HG02870 (cell line): ENCODE measurements at regions not wholly inside any gene's neighbourhood (a gene's known extent, or its start where the extent isn't known, plus 50 kb on each side); places are given as distances from the start of the nearest gene placed in this dataset.
"Not testable (repeated sequence)": the region's sequence is repeated elsewhere in the genome, so short reads cannot be mapped to it uniquely, and the experiment has no call there.

Experiments
- ATAC-seq: cut with Tn5 transposase; IDR thresholded peaks from one replicate; pipeline ENCODE4 v1.9.1; 2021; ENCODE audit warnings: mild to moderate bottlenecking, moderate library complexity; ENCODE audit not compliant: unreplicated experiment

DNA sequence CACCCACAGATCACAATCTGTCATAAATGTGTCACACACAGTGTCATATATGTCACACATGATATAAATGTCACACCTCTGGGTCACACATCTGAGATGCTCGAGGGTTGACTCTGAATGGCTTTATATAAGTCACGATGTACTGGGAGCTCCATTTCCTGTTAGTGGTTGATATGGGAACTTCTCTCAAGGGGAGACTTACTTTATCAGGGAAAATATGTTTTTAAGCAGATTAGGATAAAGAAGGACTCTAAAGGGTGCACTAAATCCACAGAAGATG, 83.9 kb upstream of the MEF2A start:
- no peak for ATAC-seq

DNA sequence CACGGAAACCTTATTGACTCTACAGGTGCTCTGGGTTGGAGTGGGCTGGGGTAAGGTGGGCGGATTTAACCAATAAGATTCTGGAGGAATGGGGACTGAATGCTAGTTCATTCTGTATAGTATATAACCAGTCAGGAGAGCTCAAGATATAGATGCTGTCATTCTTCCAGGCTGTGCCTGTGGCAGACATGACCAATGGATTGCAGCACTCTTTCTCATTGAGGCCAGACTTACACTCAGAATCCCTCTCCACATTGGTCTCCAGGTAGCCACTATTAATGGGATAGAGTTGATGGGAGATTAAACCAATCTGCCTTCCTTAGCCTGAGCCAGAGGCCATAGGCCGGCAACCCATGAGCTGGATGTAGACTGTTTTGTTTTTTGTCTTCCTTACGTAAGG, 82.8 kb upstream of the MEF2A start:
- no peak for ATAC-seq

DNA sequence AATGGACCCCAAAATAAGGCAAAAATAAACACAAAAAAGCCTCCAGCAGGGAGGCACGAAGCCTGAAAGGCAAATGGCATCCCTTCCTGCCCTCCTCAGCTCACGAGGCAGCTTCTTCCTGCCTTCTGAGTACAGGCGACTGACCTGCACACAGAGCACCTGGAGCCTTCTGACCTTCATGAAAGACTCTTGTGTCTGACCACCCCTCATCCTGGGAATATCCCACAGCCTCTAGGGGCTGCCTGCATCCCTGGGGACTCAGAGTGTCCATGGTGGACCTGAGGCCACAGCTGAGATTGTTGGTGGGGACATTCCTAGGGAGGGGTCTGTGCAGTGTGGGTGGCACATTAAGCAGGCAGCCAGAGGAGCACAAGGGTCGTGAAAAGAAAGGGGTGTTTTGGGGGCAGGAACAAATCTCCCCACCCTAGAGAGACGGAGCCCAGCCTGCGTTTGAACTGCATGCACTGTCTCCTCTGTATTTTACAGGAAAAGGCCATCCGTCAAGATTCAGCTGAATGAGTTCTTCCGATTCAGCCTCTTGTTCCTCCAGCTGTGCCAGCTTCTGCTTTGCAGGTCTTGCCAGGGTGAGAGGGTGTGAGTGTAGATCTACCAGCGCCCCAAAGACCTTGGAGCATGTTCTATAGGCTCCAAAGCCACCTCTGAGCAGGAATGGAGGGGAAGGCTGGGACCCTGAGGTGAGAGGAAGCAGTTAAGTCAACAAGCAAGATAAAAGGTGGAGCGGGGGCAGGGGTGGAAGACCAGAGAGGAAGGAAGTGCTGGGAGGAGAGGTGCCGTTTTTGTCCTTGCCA, 80.4 kb upstream of the MEF2A start:
- no peak for ATAC-seq

DNA sequence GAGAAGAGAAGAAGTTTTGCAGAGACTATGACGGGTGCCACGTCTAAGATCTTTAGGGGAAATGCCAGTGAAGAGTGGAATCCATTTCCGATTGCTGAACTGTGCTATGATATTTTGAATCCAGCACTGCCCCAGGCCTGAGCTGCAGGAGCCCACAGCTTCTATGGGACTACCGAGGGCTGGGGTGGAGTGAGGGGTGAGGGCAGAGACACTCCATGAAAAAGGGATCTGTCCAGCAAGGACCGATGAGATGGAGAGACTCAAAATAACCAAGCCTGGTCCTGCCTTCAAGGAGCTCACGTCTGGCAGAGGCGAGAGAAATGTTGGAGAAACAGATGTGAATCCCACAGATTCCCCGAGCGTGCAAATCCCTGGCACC, 79.8 kb upstream of the MEF2A start:
- ATAC-seq, result no peak

DNA sequence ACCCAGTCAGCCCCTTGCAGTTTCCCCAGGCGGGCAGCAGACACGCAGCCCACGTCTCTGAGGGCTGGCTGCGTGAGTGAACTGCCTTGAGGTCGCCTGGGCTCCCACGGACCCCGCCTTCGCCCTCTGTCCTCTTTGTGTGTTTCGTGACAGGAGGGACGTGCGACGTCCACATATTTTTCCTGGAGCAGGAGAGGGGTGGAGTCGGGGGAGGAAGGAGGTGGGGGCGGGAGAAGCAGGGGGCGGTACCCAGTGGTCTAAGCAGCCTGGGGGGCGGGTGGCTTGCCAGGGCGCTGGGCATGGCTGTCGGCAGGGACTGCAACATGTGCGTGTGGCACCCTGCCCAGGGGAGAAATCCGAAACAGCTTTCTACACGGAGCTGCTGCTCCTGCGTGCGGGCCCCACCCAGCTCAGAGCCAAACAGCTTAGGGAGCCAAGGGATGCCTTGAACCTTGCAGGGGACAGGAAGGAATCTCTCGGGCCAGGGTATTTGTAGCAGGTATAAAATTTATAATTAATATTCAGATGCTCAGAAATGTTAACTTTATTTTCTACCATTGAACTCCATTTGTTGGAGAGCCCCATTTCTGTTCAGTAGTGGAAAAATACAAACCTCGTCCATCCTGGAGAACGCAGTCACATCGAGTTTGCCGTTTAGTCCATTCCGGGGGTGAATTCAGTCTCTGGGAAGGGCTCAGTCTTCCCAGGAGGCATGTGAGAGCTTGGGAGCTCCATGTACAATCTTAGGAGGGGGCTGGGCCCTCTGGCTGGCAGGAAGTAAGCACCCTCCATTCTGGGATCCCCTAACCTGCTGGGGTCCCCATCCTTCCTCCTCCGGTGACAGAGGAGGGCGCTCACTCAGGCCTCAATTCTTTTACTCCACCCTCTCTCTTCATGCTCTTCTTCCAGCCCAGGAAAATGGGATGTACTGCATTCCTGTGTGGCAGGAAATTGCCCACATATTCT, 79.1 kb upstream of the MEF2A start:
- no peak for ATAC-seq

DNA sequence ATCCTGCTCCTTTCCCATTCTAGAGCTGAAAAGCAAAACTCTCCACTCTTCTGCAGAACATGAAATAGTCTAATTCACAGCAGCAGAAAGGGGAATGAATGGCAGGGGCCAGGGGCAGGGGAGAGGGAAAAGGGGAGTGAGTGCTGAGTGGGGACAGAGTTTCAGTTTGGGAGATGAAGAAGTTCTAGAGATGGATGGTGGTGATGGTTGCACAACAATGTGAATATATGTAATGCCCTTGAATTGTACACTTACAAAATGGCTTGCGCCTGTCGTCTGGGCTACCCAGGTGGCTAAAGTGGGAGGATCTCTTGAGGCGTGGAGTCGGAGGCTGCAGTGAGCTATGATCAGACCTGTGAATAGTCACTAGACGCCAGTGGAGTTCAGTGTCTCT, 78.5 kb upstream of the MEF2A start:
- no peak for ATAC-seq

DNA sequence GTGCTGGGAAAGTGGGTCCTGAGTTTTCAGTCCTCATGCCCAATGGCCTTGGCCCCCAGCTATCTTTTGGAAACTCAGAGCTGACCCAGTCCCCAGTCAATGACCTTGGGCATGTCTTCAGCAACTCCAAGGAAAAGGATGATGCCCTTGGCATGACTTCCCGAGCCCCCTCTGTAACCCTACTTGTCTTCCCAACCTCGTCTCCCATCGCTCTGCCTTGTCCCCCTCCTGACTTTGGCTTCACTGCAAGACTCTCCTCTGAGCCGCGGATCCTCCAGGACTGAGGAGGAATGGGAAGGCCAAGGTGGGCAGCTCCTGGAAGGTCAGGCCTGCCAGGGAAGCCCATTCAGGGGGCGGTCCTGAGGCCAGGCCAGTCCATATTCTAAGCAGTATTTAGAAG, 73.5 kb upstream of the MEF2A start:
- no peak for ATAC-seq

DNA sequence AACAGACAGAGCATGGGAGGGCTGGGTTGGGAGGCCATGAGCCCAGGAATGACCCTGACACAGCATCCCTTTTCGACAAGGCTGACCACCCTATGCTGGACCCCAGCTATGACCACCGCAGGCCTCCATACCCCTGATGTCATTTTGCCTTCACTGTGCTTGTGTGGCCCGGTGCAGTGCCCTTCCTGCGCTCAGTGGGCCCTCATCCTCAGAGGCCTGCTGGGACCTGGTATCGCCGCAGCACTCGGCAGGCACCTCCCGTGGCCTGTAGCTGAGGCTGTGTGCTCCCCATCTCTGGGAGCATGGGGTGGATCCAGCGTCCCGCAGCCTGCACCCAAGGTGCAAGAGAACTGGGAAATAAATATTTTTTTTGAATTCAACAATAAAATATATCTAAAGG, 73.1 kb upstream of the MEF2A start:
- no peak for ATAC-seq

DNA sequence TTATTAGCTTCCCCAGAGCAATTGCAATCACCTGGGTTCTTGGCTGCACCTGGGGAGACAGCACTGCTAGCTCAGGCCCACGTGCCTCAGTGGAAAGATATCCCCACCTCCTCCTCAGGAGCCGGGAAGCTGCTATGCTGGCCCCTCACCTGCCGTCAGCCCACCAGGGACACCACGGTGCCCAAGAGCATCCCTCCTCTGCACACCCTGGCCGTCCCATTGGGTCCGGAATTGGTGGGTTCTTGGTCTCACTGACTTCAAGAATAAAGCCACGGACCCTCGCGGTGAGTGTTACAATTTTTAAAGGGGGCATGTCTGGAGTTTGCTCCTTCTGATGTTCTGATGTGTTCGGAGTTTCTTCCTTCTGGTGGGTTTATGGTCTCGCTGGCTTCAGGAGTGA, 72.3 kb upstream of the MEF2A start:
- no peak for ATAC-seq

DNA sequence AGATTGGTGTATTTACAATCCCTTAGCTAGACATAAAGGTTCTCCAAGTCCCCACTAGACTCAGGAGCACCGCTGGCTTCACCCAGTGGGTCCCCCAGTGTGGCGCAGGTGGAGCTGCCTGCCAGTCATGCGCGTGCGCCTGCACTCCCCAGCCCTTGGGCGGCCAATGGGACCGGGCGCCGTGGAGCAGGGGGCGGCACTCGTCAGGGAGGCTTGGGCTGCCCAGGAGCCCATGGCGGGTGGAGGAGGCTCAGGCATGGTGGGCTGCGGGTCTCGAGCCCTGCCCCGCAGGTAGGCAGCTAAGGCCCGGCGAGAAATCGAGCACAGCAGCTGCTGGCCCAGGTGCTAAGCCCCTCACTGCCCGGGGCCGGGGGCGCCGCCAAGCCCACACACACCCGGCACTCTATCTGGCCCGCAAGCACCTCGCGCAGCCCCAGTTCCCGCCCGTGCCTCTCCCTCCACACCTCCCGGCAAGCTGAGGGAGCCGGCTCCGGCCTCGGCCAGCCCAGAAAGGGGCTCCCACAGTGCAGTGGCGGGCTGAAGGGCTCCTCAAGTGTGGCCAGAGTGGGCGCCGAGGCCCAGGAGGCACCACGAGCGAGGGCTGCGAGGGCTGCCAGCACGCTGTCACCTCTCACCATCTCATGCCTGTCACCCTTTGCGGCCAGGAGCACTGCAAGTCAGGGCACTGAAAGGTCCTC, 71.1 kb upstream of the MEF2A start:
- not testable (repeated sequence) for ATAC-seq

DNA sequence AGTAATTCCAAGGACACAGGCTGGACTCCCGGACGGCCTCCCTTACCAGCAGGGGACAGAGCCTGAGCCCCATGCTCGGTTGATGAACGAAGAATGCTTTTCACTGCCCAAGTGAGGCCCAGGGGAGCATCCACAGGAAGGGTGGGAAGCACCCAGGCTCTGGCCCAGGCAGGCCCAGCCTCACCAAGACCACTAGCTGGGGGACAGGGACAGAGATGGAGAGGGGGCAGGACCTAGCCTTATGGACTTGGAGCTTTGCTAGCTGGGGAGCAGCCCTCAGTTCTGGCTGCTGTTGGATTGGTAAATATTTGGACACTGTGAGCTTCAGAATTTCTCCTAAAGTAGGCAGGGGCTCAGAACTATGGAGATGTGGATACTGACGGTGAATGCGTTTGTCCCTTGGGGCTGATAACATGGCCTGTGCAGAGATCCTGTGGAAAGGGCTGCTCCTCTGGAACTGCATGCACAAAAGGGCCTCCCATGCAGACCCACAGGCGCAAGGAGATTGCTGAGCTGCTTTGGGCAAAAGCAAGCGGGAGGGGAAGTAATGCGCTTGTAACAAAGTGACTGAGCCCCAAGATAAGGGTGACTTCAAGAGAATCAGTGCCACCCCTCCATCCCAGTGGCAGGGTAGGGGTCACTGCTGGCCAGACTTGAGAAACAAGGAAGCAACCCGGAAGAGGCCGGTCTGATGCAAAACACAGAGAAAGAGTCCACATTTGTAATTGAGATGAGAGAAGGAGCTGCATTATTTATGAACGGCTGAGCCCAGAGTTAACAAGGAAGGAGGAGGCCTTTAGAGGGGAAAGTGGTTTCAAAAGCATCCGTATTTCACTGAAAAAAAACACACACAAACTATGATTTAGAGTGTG, 70.1 kb upstream of the MEF2A start:
- no peak for ATAC-seq

DNA sequence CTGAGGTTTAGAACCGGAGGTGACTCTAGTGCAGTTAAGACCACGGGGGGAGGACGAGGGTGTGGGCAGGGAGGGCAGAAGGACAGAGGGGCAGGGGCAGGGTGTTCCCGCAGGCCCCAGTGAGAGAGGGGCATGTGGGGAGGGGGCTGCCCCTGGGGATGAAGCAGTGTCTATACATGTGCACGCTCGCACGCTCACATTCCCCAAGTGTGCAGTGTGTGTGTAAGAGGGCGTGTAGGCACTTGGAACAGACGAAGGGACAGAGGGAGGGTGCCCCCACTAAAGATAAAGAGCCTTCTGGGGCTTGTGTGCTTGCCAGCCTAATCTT, 69.5 kb upstream of the MEF2A start:
- no peak for ATAC-seq

DNA sequence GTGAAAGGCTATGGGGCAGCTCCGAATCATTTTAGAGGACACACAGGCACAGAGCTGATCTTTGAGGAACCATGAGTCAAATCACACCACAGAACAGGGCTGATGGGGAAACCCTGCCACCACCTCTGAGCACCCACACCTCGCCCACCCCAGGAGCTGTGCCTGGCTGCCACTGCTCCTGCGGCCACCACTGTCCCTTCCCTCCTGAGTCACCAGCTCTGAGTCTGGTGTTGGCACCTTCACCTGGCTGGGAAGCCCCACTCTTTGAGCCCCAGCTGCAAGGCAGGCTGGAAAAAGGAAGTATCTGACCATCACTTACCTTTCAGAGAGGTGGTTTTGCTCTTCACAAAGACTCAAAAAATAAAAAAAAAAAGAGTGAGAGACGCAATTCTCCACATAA, 63.6 kb upstream of the MEF2A start:
- ATAC-seq, result peak; percentile 54

DNA sequence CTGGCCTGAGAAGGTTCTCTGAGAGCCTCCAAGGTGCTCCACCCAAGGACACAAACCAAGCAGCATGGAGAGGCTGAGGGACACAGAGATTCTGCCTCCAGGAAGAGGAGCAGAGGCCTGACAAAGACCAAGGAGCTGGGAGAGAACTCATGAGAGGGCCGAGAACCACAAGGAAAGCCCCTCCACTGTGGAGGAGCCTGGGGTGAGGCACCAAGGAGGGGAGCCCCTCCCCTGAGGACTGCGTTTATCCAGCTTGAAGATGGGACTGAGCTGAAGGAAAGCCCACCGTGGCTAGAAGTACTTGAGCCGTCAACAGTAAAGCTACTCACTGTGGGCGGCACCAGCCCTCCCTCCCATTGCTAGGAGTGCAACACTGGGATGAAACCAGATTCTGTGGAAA, 63.1 kb upstream of the MEF2A start:
- peak; percentile 20 for ATAC-seq

DNA sequence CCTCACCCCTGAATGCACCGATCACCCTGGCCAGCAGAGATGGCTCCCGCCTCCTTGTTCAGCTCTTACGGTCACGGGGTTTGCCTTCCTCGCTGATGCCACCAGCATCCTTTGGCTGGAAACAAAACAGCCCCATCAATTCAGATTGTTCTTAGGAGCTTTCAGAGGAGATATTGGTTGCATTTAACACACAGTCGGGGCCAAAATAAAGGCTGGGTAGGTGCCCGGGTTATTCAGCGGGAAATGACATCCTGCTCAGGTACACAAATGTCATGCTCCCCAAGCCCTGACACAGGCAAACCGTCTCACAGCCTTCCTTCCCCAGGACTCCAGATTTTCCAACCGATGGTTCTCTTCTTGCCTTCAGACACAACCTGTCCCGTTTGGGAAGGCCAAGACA, 62.4 kb upstream of the MEF2A start:
- no peak for ATAC-seq

DNA sequence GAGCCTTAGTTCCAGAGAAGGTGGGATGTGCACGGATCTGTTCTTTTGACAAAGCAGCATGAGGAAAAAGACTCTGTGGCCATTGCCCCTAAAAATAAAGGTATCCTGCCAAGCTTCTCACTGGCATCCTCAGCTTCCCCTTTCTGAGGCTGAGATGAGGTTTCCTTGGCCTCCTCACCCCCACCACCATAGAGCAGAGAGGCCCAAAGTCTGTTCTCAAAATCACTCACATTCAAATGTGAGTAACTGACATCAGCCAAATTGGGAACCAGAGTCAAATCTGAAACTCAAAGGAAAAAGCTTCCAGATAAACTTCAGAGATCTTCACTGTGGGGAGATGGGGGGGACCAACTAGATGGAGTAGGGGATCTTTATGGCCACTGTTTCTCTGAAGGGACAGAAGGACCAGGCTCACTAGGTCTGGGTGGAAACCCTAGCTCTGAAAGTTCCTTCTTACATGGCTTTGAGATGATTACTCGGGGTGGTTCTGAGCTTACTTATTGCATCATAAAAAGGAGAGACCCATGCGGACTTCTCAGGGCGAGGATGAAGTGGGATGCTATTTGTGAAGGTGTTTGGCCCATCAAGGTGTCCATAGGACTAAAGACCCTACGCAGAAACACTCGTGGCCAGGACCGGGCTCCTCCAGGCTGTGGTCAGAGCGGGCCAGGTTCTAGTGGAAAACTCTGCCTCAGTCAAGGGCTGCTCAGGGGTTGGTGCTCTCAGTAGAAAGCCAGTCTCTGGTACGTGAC, 61.5 kb upstream of the MEF2A start:
- ATAC-seq, result peak; percentile 30

DNA sequence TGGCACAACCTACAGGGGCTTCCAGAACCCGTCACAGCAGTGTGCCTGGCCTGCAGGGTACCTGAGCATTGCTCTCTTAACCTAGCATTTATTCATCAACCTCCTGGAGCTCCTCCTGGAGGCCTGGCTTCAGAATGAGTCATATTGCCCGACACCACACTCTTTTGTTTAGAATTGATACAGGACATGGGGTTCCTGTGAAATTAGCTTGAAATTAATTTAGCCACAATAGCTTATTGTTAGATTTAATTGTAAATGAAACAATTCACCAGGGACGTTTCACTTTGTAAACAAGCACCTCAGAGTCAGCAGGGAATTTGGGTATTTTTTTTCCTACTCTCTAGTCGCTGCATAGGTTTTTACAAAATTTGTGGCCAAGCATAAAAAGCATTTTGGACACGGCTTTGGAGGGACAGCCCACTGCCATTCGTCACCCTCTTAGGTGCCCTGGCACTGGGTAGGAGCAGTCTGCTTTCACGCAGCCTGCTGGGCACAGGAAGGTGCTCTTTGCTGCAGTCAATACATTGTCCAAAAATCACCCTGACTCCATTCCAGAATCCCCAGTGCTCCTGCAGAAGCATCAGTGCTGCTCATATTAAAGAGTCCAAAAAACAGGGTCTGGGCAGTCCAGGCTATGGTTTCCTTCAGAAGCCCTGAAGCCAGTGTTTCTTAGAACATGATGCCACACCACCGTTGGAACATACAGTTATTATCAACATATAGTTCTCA, 60.8 kb upstream of the MEF2A start:
- ATAC-seq, result peak; percentile 31

DNA sequence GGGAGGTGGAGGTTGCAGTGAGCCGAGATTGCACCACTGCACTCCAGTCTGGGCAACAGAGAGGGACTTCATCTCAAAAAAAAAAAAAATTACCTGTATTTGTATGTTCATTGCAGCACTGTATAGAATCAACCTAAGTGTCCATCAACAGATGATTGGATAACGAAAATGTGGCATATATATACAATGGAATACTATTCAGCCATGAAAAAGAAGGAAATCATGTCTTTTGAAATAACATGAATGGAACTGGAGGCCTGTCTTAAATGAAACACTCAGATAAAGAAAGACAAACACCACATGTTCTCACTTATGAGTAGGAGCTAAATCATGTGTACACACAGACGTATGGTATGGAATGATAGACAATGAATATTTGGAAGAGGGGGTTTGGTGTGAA, 59.4 kb upstream of the MEF2A start:
- ATAC-seq, result no peak

DNA sequence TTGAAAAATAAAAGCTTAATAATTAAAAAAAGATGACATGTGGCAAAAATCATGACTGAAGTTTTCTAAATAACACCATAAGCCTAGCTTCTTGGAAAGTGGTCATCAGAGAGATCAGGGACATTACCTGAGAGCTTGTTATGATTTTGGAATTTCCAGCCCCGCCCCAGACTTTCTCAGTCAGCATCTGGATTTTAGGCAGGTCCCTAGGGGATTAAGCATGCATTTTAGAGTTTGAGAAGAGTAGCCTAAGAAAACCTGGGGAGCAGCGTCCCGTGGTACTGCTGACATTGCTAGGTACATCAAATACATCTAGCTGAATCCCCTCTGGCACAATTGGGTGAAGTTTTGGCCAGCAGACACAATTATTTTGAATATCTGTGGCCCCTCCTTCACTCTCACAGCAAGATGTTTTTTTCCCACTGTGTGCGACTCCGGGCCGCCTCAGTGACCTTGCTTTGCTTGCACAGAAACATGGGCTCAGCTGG, 58.7 kb upstream of the MEF2A start:
- no peak for ATAC-seq
